ENCODE measurements at regions not wholly inside any gene's neighbourhood (a gene's known extent, or its start where the extent isn't known, plus 50 kb on each side); places are given as distances from the start of the nearest gene placed in this dataset.

GRCh38 chr14:22478670-22479069, 110.4 kb downstream of the DAD1 start:
- DNase-seq (ENCODE audit: low read depth) = no peak

GRCh38 chr14:22478247-22478646, 110.8 kb downstream of the DAD1 start:
- no peak for DNase-seq (ENCODE audit: low read depth)

- no peak for DNase-seq (ENCODE audit: low read depth)
These were observed 111.3 kb downstream of the DAD1 start for GRCh38 chr14:22477569-22478194.

GRCh38 chr14:22476887-22477286, 112.1 kb downstream of the DAD1 start:
- no peak for DNase-seq (ENCODE audit: low read depth)

- DNase-seq (ENCODE audit: low read depth) = no peak
These were observed 112.8 kb downstream of the DAD1 start for GRCh38 chr14:22476005-22476751.

- DNase-seq (ENCODE audit: low read depth) = no peak
These were observed 113.6 kb downstream of the DAD1 start for GRCh38 chr14:22475381-22475780.

GRCh38 chr14:22474730-22475351, 114.2 kb downstream of the DAD1 start:
- no peak for DNase-seq (ENCODE audit: low read depth)

- DNase-seq (ENCODE audit: low read depth) = peak; percentile 55
These were observed 115.8 kb downstream of the DAD1 start for GRCh38 chr14:22472935-22473854.

GRCh38 chr14:22472466-22472865, 116.6 kb downstream of the DAD1 start:
- DNase-seq (ENCODE audit: low read depth) = no peak

GRCh38 chr14:22471545-22472121, 117.4 kb downstream of the DAD1 start:
- peak; percentile 50 for DNase-seq (ENCODE audit: low read depth)

GRCh38 chr14:22469538-22470303, 119.3 kb downstream of the DAD1 start:
- no peak for DNase-seq (ENCODE audit: low read depth)

- no peak for DNase-seq (ENCODE audit: low read depth)
These were observed 120.2 kb downstream of the DAD1 start for GRCh38 chr14:22468830-22469229.

GRCh38 chr14:22466491-22466890, 122.5 kb downstream of the DAD1 start:
- DNase-seq (ENCODE audit: low read depth) = no peak

GRCh38 chr14:22465201-22465840, 123.7 kb downstream of the DAD1 start:
- no peak for DNase-seq (ENCODE audit: low read depth)

- no peak for DNase-seq (ENCODE audit: low read depth)
These were observed 124.4 kb downstream of the DAD1 start for GRCh38 chr14:22464422-22465142.

GRCh38 chr14:22463763-22464173, 125.3 kb downstream of the DAD1 start:
- no peak for DNase-seq (ENCODE audit: low read depth)

- DNase-seq (ENCODE audit: low read depth) = no peak
These were observed 126.1 kb downstream of the DAD1 start for GRCh38 chr14:22462923-22463322.

- no peak for DNase-seq (ENCODE audit: low read depth)
These were observed 128.4 kb downstream of the DAD1 start for GRCh38 chr14:22460461-22461195.

Measured in myocyte (in vitro differentiated cells).